ENCODE measurements at regions not wholly inside any gene's neighbourhood (a gene's known extent, or its start where the extent isn't known, plus 50 kb on each side); places are given as distances from the start of the nearest gene placed in this dataset.
A peak's percentile ranks its signal among the peaks of the same experiment; 100 is the strongest.

- Histone ChIP-seq H3K27ac (ENCODE audit: insufficient read depth, low read length) (no peak overlapping the region), H4K5ac (ENCODE audit: low read depth, low read length) (no peak overlapping the region), H4K91ac (ENCODE audit: insufficient read depth, low read depth, low read length) (no peak overlapping the region; the same call in 1 of the 2 replicates), H3K9me1 (ENCODE audit: insufficient read depth, low read length) (peaks cover 4% of the 10 kb centered on the region; the same call in 1 of the 2 replicates), H3K4me1 (ENCODE audit: control insufficient read depth, insufficient read depth, low read length) (peaks cover 8% of the 10 kb centered on the region), H4K20me1 (ENCODE audit: insufficient read depth, low read length) (no peaks in the 10 kb centered on the region), H2AK5ac (ENCODE audit: low read depth, low read length) (no peak overlapping the region; the same call in 1 of the 2 replicates), H3K36me3 (ENCODE audit: control insufficient read depth, insufficient read depth, low read length) (no peaks in the 10 kb centered on the region), H3K4me2 (ENCODE audit: low read depth, low read length) (no peak overlapping the region), H3K14ac (replicated peaks; ENCODE audit: low read depth, low read length) (peak overlapping the region; percentile 28; the same call in 1 of the 2 replicates), H3K9ac (ENCODE audit: low read depth, low read length) (no peak overlapping the region), H3K27me3 (ENCODE audit: control insufficient read depth, insufficient read depth, low read length) (no peaks in the 10 kb centered on the region), H4K8ac (ENCODE audit: low read depth in 2 of 2, low read length in 2 of 2) (peak overlapping the region in 1 of 2 experiments; percentile 48; a peak in 1 of 4 replicates), H3K79me1 (ENCODE audit: low read depth in 1 of 2, low read length in 2 of 2) (peaks cover 0 to 39% of the 10 kb centered on the region in 2 experiments), H2AFZ (replicated peaks; ENCODE audit: low read length, poor library complexity) (no peak overlapping the region), H3K4ac (ENCODE audit: low read depth, low read length) (peak overlapping the region; percentile 29; the same call in 1 of the 2 replicates), H2AK9ac (replicated peaks; ENCODE audit: low read depth, low read length, poor library complexity) (peak overlapping the region; percentile 19), H3K4me3 (ENCODE audit: insufficient read depth, low read depth, low read length) (no peak overlapping the region), H2BK5ac (ENCODE audit: low read depth, low read length, poor library complexity, severe bottlenecking) (no peak overlapping the region), H3K56ac (ENCODE audit: extremely low read depth, insufficient read depth, low read length) (0 out of 2 replicates have a peak overlapping the region, but pooled peaks have one; percentile 10), H2BK15ac (ENCODE audit: low read depth, low read length) (no peak overlapping the region), H2BK120ac (ENCODE audit: low read depth, low read length) (peak overlapping the region; percentile 30; the same call in 1 of the 2 replicates), H3K18ac (ENCODE audit: low read depth, low read length) (no peak overlapping the region), H3K9me3 (ENCODE audit: control insufficient read depth, insufficient read depth, low read length) (no peaks in the 10 kb centered on the region), H2BK20ac (ENCODE audit: low read depth, low read length) (no peak overlapping the region; the same call in 1 of the 2 replicates), H3K23ac (ENCODE audit: low read depth, low read length) (0 out of 2 replicates have a peak overlapping the region, but pooled peaks have one; percentile 65)
- WGBS, 2 experiments (ENCODE audit: extremely low coverage in 2 of 2, insufficient read length in 1 of 2), result no CpG with 5 or more reads among the region's 15 CpGs
- no peak for ATAC-seq (ENCODE audit: low read depth)
- intact Hi-C loops (cut with micrococcal nuclease), result no loop called here
- in situ Hi-C loops (cut with MboI; ENCODE audit: low sequenced_read_pairs), result no loop called here
- no peak for TF ChIP-seq FOS (IDR thresholded peaks at IDR 0.05; ENCODE audit: low read depth, low read length)
- TF ChIP-seq, protein P1, sequence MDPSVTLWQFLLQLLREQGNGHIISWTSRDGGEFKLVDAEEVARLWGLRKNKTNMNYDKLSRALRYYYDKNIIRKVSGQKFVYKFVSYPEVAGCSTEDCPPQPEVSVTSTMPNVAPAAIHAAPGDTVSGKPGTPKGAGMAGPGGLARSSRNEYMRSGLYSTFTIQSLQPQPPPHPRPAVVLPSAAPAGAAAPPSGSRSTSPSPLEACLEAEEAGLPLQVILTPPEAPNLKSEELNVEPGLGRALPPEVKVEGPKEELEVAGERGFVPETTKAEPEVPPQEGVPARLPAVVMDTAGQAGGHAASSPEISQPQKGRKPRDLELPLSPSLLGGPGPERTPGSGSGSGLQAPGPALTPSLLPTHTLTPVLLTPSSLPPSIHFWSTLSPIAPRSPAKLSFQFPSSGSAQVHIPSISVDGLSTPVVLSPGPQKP (IDR thresholded peaks at IDR 0.05; ENCODE audit: borderline replicate concordance, low read depth, low read length), result no peak
- no peak for TF ChIP-seq RCOR1 (IDR thresholded peaks at IDR 0.05; ENCODE audit: insufficient replicate concordance, low read length)
- no TSS peak for BruUV-seq (replicated peaks)
- no peak for DNase-seq
- dilution Hi-C loops (cut with HindIII; ENCODE audit: low sequenced_read_pairs, unreplicated experiment), result no loop called here
- CTCF ChIA-PET, result interaction anchor here (0.7 kb wide), 1 partner anchor 160 kb away, joined by 3 read pairs; no protein-coding TSS in a partner anchor
- POLR2A ChIA-PET (ENCODE audit: unreplicated experiment), result no interaction called here
Measured at GRCh38 chr6:148287623-148288333, 54.9 kb upstream of the SASH1 start.

Measured in IMR-90 (cell line).